GM18909 (cell line): ENCODE measurements at regions not wholly inside any gene's neighbourhood (a gene's known extent, or its start where the extent isn't known, plus 50 kb on each side); places are given as distances from the start of the nearest gene placed in this dataset.
"Not testable (repeated sequence)": the region's sequence is repeated elsewhere in the genome, so short reads cannot be mapped to it uniquely, and the experiment has no call there.

ENCODE experiments used
- ATAC-seq: cut with Tn5 transposase; IDR thresholded peaks from one replicate; pipeline ENCODE4 v1.9.1; 2021; ENCODE audit warnings: mild to moderate bottlenecking; ENCODE audit not compliant: unreplicated experiment, poor library complexity

DNA sequence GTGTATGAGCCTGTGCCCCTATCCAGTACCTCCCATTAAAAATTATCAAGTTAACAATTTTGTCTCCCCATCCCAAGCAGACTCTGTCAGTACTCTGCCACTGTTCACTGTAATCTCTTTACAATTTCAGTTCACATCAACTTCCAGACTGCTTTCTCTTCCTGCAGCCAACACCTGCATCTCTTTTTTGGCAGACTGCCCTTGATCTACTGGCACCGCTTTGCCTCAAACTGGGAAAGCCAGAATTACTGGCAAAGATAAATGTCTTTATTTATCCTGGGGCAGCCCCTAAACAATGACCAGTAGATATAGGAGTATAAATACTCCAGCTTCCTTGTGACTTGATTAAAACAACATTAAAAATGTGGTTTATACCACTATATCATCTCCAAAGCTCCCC is 494.1 kb downstream of the ZNF385D start:
- ATAC-seq: no peak

- ATAC-seq: no peak
Observed at GRCh38 chr3:21238661-21239060, 512.3 kb downstream of the ZNF385D start.

DNA sequence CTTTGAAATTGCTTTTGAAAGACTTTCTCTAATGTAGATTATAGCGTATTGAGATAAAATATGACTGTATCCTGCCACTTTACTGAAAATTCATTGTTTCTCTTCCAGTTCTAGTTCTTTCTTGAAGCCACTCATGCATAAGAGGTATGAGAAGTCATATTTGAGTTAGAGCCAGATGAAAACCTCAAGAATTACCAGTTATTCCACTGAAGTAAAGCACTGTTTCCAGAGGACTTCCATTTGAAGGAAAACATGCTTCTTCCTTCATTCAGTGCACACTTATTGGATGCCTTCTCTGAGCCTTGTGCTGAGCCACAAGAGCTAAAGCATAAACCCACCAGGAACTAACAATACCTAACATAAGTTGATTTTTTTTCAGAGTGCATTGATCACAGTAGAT is 513.4 kb downstream of the ZNF385D start:
- ATAC-seq: no peak

- ATAC-seq: no peak
Observed at GRCh38 chr3:21235491-21235890, 515.5 kb downstream of the ZNF385D start.

- ATAC-seq: no peak
Observed at GRCh38 chr3:21234933-21235332, 516.1 kb downstream of the ZNF385D start.

- ATAC-seq: no peak
Observed at GRCh38 chr3:21229426-21230135, 521.4 kb downstream of the ZNF385D start.

DNA sequence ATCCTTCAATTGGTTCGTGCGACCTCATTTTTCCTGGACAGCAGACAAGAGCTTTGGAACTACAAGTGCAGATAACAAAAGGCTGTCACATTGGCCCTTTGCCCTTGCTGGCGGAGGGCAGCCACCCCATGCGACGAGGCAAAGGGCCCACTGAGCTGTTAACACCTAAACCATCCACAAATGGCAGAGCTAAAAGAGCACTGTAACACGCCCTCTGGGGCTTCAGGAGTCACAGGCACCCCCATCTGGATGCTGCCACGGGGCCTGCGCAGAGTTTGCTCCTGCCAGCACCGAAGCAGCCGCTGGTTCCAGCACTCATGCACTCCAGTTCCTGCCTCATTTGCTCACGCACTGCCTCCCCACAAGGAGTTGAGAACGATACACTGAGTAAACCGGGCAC is 524.9 kb downstream of the ZNF385D start:
- no peak for ATAC-seq

- no peak for ATAC-seq
Observed at GRCh38 chr3:21220944-21221343, 530.1 kb downstream of the ZNF385D start.

DNA sequence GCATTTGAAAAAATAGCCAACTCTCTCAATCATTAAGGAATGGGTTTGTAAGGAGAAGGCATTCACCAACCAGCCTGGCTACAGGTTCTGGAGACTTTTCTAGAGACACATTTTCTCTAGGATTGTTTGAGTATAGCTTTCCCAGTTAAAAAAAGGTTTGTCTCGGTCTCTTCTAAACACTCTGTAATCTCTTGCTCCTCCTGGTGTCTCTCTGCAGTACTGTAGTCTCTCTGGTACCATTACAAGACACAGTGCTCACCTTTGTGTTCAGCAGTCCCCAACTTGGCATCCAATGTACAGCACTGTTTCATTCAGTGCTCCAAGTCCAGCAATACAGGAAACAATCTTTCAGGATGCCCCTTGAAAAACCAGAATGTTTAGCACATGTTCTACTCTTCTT is 534.4 kb downstream of the ZNF385D start:
- no peak for ATAC-seq

GRCh38 chr3:21204122-21204521 is 546.9 kb downstream of the ZNF385D start:
- ATAC-seq: not testable (repeated sequence)

DNA sequence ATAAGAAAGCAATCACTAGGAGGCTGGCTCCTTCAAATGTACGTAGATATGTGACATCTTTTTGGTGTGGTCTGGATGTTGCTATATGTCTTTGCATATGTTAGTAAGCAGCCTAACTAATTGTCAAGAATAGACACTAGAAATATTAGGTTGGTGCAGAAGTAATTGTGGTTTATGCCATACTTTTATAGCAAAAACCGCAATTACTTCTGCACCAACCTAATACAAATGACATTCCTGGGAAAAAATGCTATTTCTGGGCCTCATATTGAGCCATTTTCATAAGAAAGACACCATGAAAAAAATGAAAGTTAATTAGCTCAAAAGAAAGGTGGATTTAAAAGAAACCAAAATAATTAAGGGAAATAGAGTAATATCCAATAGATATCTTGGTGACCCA is 555.8 kb downstream of the ZNF385D start:
- ATAC-seq: no peak

- ATAC-seq: not testable (repeated sequence)
Observed at GRCh38 chr3:21194036-21194435, 557.0 kb downstream of the ZNF385D start.

- ATAC-seq: no peak
Observed at GRCh38 chr3:21188459-21188858, 562.6 kb downstream of the ZNF385D start.

DNA sequence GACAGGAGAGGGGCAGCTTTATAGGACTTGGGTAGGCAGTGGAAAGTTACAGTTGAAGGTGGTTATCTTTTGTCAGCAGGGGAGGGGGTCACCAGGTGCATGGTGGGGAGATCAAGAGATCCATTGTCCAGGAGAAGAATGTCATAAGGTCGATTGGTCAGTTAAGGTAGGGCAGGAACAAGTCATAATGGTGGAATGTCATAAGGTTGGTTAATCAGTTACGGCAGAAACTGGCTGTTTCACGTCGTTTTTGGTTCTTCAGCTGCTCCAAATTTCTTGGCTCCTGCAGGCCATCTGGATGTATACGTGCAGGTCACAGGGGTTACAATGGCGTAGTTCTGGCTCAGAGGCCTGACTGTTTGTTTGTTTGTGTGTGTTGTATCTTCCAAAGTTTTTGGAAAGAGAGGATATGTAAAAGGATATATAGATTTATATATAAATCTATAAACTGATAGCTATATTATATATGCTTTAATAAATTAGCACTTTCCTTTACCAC is 565.1 kb downstream of the ZNF385D start:
- no peak for ATAC-seq

DNA sequence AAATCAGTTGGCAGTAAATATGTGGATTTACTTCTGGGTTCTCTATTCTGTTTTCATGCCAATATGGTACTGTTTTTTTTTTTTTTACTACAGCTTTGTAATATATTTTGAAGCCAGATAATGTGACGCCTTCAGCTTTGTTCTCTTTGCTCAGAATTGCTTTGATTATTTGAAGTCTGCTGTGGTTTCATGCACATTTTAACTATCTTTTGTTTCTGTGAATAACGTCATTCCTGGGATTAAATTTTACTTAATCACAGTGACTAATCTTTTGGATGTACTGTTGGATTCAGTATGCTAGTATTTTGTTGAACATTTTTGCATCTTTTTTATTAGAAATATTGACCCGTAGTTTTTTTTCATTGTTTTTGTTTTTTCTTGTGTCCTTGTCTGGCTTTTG is 576.5 kb downstream of the ZNF385D start:
- ATAC-seq: no peak

DNA sequence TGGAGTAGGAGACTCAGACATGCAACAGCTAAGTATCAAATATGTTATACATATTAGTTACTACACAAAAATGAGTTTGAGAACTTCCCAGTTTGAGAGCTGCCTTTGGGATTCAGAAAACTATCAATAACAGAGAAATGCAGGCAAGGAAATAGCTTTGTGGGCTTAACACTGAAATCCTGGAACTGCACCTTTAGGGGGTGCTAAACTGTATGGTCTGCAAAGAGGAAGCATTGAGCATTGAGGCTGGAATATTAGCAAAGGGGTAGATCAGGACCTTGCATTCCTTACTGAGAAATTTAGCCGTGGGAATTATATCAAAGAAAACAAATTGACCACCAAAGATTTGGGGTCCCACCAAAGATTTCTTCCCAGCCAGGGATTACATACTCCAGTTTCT is 580.0 kb downstream of the ZNF385D start:
- ATAC-seq: no peak

- ATAC-seq: no peak
Observed at GRCh38 chr3:21169948-21170347, 581.1 kb downstream of the ZNF385D start.

- ATAC-seq: no peak
Observed at GRCh38 chr3:21168471-21168870, 582.5 kb downstream of the ZNF385D start.

- no peak for ATAC-seq
Observed at GRCh38 chr3:21163956-21164355, 587.1 kb downstream of the ZNF385D start.

GRCh38 chr3:21159543-21159906 is 591.5 kb downstream of the ZNF385D start:
- ATAC-seq: no peak

- no peak for ATAC-seq
Observed at GRCh38 chr3:21158861-21159542, 592.0 kb downstream of the ZNF385D start.

GRCh38 chr3:21154911-21155310 is 596.1 kb downstream of the ZNF385D start:
- ATAC-seq: no peak
